DND-41 (cell line): ENCODE measurements at regions not wholly inside any gene's neighbourhood (a gene's known extent, or its start where the extent isn't known, plus 50 kb on each side); places are given as distances from the start of the nearest gene placed in this dataset.

Experiments
- CTCF ChIP-seq: IDR thresholded peaks from 2 replicates; pipeline ENCODE4 v1.5.1; 2012; ENCODE audit warnings: borderline replicate concordance, low read length, moderate library complexity, mild to moderate bottlenecking; ENCODE audit not compliant: poor library complexity, severe bottlenecking; ENCODE audit errors: extremely low read depth
- EZH2 ChIP-seq: IDR thresholded peaks from 3 replicates; pipeline ENCODE4 v1.6.1; 2012; ENCODE audit warnings: borderline replicate concordance, low read depth, mild to moderate bottlenecking, moderate library complexity, low read length, inconsistent platforms; ENCODE audit not compliant: severe bottlenecking

GRCh38 chr17:70288540-70289290 lies 119.4 kb downstream of the KCNJ2 start:
- no peak for TF ChIP-seq CTCF
- no peak for TF ChIP-seq EZH2
